ENCODE measurements at regions not wholly inside any gene's neighbourhood (a gene's known extent, or its start where the extent isn't known, plus 50 kb on each side); places are given as distances from the start of the nearest gene placed in this dataset.

DNA sequence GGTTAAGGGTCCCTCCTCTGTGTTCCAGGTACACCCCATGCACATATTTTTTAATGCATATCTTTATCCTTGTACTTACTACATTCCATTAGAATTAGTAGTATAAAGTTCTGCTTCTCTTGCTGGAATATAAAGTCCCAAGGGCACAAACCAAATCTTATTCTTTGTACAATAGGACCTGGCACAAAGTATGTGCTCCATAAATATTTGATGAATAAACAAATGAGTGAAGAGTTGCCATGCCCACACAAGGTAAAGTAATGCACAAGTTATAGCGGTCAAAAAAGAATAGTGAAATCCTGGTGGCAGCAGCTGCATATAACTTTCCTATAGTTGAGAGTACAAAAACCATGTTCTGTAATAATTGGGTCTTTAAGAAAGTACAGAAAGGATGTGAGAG lies 82.1 kb upstream of the BMP4 start:
- TF ChIP-seq, protein P1, sequence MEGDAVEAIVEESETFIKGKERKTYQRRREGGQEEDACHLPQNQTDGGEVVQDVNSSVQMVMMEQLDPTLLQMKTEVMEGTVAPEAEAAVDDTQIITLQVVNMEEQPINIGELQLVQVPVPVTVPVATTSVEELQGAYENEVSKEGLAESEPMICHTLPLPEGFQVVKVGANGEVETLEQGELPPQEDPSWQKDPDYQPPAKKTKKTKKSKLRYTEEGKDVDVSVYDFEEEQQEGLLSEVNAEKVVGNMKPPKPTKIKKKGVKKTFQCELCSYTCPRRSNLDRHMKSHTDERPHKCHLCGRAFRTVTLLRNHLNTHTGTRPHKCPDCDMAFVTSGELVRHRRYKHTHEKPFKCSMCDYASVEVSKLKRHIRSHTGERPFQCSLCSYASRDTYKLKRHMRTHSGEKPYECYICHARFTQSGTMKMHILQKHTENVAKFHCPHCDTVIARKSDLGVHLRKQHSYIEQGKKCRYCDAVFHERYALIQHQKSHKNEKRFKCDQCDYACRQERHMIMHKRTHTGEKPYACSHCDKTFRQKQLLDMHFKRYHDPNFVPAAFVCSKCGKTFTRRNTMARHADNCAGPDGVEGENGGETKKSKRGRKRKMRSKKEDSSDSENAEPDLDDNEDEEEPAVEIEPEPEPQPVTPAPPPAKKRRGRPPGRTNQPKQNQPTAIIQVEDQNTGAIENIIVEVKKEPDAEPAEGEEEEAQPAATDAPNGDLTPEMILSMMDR (IDR thresholded peaks at IDR 0.05; ENCODE audit: extremely low read depth, low read depth, low read length): no peak

DNA sequence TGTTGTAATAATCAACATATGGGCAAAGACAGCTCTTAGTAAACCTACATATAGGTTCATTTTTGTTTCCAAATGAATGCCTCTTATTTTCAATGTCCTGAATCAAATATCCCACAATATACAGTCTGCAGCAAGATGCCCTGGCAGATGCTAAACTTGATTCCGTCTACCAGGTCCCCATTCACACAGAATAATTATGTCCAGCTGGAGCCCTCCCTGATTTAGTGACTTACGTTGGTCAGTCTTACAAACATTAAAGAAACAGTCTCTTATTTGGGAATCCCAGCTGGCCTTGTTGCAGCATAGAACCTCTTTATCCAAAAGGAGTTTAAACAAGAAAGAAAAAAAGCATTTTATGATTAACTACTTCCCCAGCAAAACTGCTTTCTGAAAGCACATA lies 82.7 kb upstream of the BMP4 start:
- Histone ChIP-seq H2AFZ (ENCODE audit: low read length) (no peak overlapping the region), H3K27me3 (ENCODE audit: insufficient read depth, low read length) (peaks cover 3% of the 10 kb centered on the region), H3K36me3 (ENCODE audit: insufficient read depth, low read length) (no peaks in the 10 kb centered on the region), H3K79me2 (ENCODE audit: insufficient read depth, low read length) (no peaks in the 10 kb centered on the region), H4K20me1 (ENCODE audit: insufficient read depth, low read length) (no peaks in the 10 kb centered on the region), H3K27ac (ENCODE audit: low read depth, low read length) (no peak overlapping the region), H3K4me2 (ENCODE audit: insufficient read depth, low read length) (no peak overlapping the region), H3K4me3 (ENCODE audit: insufficient read depth, low read length) (no peak overlapping the region), H3K4me1 (ENCODE audit: insufficient read depth, low read length) (peaks cover 2% of the 10 kb centered on the region), H3K9me3 (ENCODE audit: low read depth, low read length) (no peaks in the 10 kb centered on the region)
- no peak for DNase-seq (ENCODE audit: insufficient read length, low spot score, missing footprints)
- TF ChIP-seq, protein P1 (IDR thresholded peaks at IDR 0.05; ENCODE audit: extremely low read depth, low read depth, low read length): no peak

More for the DNA sequence above, 82.1 kb upstream of the BMP4 start:
- H3K36me3 ChIP-seq (ENCODE audit: insufficient read depth, low read length): no peaks in the 10 kb centered on the region
- DNase-seq (ENCODE audit: insufficient read length, low spot score, missing footprints): no peak
- H3K27ac ChIP-seq (ENCODE audit: low read depth, low read length): no peak overlapping the region
- no peak overlapping the region for H3K4me3 ChIP-seq (ENCODE audit: insufficient read depth, low read length)
- peaks cover 3% of the 10 kb centered on the region for H3K27me3 ChIP-seq (ENCODE audit: insufficient read depth, low read length)
- no peaks in the 10 kb centered on the region for H4K20me1 ChIP-seq (ENCODE audit: insufficient read depth, low read length)
- H3K9me3 ChIP-seq (ENCODE audit: low read depth, low read length): no peaks in the 10 kb centered on the region
- H3K79me2 ChIP-seq (ENCODE audit: insufficient read depth, low read length): no peaks in the 10 kb centered on the region
- peaks cover 2% of the 10 kb centered on the region for H3K4me1 ChIP-seq (ENCODE audit: insufficient read depth, low read length)
- H3K4me2 ChIP-seq (ENCODE audit: insufficient read depth, low read length): no peak overlapping the region
- no peak overlapping the region for H2AFZ ChIP-seq (ENCODE audit: low read length)

DNA sequence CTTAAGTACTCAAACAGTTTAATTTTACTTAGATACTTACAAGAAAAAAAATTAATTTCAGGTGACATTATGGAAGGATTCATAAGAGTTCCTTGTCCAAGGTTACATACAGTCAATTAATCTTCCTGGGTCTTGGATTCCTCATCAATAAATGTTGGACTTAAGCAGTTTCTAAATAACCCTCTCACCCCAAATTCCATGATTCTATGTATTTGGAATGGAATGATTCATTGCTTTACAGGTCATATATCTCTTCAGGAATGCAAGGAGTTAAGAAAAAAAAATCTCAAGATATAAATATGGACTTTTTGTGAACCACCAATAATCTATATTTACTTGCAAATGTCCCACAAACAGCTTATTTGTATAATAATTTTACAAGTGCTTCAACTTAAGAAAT lies 84.2 kb upstream of the BMP4 start:
- Histone ChIP-seq H3K4me2 (ENCODE audit: insufficient read depth, low read length) (no peak overlapping the region), H3K27ac (ENCODE audit: low read depth, low read length) (no peak overlapping the region), H3K27me3 (ENCODE audit: insufficient read depth, low read length) (peaks cover 3% of the 10 kb centered on the region), H3K4me3 (ENCODE audit: insufficient read depth, low read length) (no peak overlapping the region), H3K36me3 (ENCODE audit: insufficient read depth, low read length) (no peaks in the 10 kb centered on the region), H4K20me1 (ENCODE audit: insufficient read depth, low read length) (no peaks in the 10 kb centered on the region), H3K4me1 (ENCODE audit: insufficient read depth, low read length) (peaks cover 2% of the 10 kb centered on the region), H3K79me2 (ENCODE audit: insufficient read depth, low read length) (no peaks in the 10 kb centered on the region), H2AFZ (ENCODE audit: low read length) (no peak overlapping the region), H3K9me3 (ENCODE audit: low read depth, low read length) (no peaks in the 10 kb centered on the region)
- DNase-seq (ENCODE audit: insufficient read length, low spot score, missing footprints): no peak
- TF ChIP-seq, protein P1 (IDR thresholded peaks at IDR 0.05; ENCODE audit: extremely low read depth, low read depth, low read length): no peak

DNA sequence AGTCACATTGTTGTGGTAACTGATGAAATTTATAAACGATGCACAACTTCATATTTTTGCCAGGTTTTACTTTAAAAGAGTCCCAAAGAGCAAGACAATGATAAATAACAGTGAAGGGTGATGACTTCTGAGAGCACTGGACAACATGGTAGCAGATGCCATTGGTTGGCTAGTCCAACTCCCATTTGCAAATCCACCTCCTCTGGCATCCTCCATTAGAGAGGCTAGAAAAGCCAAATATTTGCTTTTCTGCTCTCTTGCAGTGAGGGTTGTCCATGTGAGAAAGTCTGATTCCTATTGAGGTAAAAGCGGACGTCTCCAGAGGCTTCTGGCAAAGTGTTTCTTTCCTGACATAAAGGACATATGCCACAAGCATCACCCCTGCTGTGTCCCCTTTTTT lies 89.6 kb upstream of the BMP4 start:
- no peaks in the 10 kb centered on the region for H4K20me1 ChIP-seq (ENCODE audit: insufficient read depth, low read length)
- H3K27me3 ChIP-seq (ENCODE audit: insufficient read depth, low read length): peaks cover 6% of the 10 kb centered on the region
- H3K9me3 ChIP-seq (ENCODE audit: low read depth, low read length): no peaks in the 10 kb centered on the region
- no peak overlapping the region for H2AFZ ChIP-seq (ENCODE audit: low read length)
- no peaks in the 10 kb centered on the region for H3K36me3 ChIP-seq (ENCODE audit: insufficient read depth, low read length)
- no peak overlapping the region for H3K4me3 ChIP-seq (ENCODE audit: insufficient read depth, low read length)
- no peak overlapping the region for H3K4me2 ChIP-seq (ENCODE audit: insufficient read depth, low read length)
- H3K4me1 ChIP-seq (ENCODE audit: insufficient read depth, low read length): no peaks in the 10 kb centered on the region
- DNase-seq (ENCODE audit: insufficient read length, low spot score, missing footprints): no peak
- TF ChIP-seq, protein P1 (IDR thresholded peaks at IDR 0.05; ENCODE audit: extremely low read depth, low read depth, low read length): no peak
- H3K79me2 ChIP-seq (ENCODE audit: insufficient read depth, low read length): no peaks in the 10 kb centered on the region
- no peak overlapping the region for H3K27ac ChIP-seq (ENCODE audit: low read depth, low read length)
